WTC11 (cell line): ENCODE measurements at regions not wholly inside any gene's neighbourhood (a gene's known extent, or its start where the extent isn't known, plus 50 kb on each side); places are given as distances from the start of the nearest gene placed in this dataset.

Experiments
- ATAC-seq: fragments of 200-7000 bp; cut with Tn5 transposase; 2 replicates; pipeline ENCODE4 v1.10.0; 2021; ENCODE audit warnings: mild to moderate bottlenecking, moderate library complexity
- CTCF ChIA-PET: fragments of 300-600 bp; sonication (Branson Sonifier 250); formaldehyde crosslinking; loops from one replicate; lab custom pipeline; 2021; ENCODE audit warnings: antibody characterized with exemption; lab: Charles Lee
- POLR2A ChIA-PET: fragments of 350-600 bp; sonication (Branson Sonifier 250); formaldehyde crosslinking; loops from one replicate; lab custom pipeline; 2021; ENCODE audit warnings: antibody characterized with exemption; lab: Charles Lee
- DNase-seq: peaks from one replicate; pipeline ENCODE4 v3.0.0; 2021; ENCODE audit warnings: low spot score
- H3K27ac Mint-ChIP-seq: 2 replicates; pipeline ENCODE4 v1.8.0; 2021; ENCODE audit warnings: mixed read lengths
- H3K27me3 Mint-ChIP-seq: 2 replicates; pipeline ENCODE4 v1.8.0; 2021; ENCODE audit warnings: low read depth, mild to moderate bottlenecking, moderate library complexity, mixed read lengths
- H3K36me3 Mint-ChIP-seq: 2 replicates; pipeline ENCODE4 v1.8.0; 2021; ENCODE audit warnings: mixed read lengths
- H3K4me1 Mint-ChIP-seq: 2 replicates; pipeline ENCODE4 v1.8.0; 2022; ENCODE audit warnings: mixed read lengths
- H3K4me3 Mint-ChIP-seq: 2 replicates; pipeline ENCODE4 v1.8.0; 2021; ENCODE audit warnings: mild to moderate bottlenecking, moderate library complexity, mixed read lengths
- H3K9me3 Mint-ChIP-seq: 2 replicates; pipeline ENCODE4 v1.8.0; 2021; ENCODE audit warnings: mixed read lengths
- ATF2 ChIP-seq: sonication (generic); formaldehyde crosslinking; IDR thresholded peaks from 2 replicates; pipeline ENCODE4 v1.8.1; 2022; ENCODE audit warnings: low read depth, missing genetic modification reagents, borderline replicate concordance
- ATF6 ChIP-seq: sonication (generic); formaldehyde crosslinking; IDR thresholded peaks from 2 replicates; pipeline ENCODE4 v1.8.1; 2023; ENCODE audit warnings: mild to moderate bottlenecking, missing genetic modification reagents
- FOXK1 ChIP-seq: sonication (generic); formaldehyde crosslinking; IDR thresholded peaks from 2 replicates; pipeline ENCODE4 v1.8.0; 2022; ENCODE audit warnings: mild to moderate bottlenecking, moderate library complexity, missing genetic modification reagents
- GABPB1 ChIP-seq: sonication (generic); formaldehyde crosslinking; IDR thresholded peaks from 2 replicates; pipeline ENCODE4 v1.8.1; 2023; ENCODE audit warnings: mild to moderate bottlenecking, missing genetic modification reagents
- GRHL2 ChIP-seq: fragments of 250-450 bp; sonication (Bioruptor Pico); IDR thresholded peaks from 2 replicates; pipeline ENCODE4 v1.8.0; 2022; ENCODE audit warnings: mild to moderate bottlenecking, moderate library complexity; ENCODE audit not compliant: insufficient replicate concordance, severe bottlenecking
- MYBL2 ChIP-seq: sonication (generic); formaldehyde crosslinking; IDR thresholded peaks from 2 replicates; pipeline ENCODE4 v1.8.1; 2023; ENCODE audit warnings: mild to moderate bottlenecking, moderate library complexity, missing genetic modification reagents
- NFYB ChIP-seq: sonication (generic); formaldehyde crosslinking; conservative IDR thresholded peaks from 2 replicates; pipeline ENCODE4 v1.8.0; 2022; ENCODE audit warnings: low read depth, missing genetic modification reagents
- NR2C2 ChIP-seq: sonication (generic); formaldehyde crosslinking; IDR thresholded peaks from 2 replicates; pipeline ENCODE4 v1.8.0; 2022; ENCODE audit warnings: mild to moderate bottlenecking, missing genetic modification reagents
- OVOL2 ChIP-seq: fragments of 250-450 bp; sonication (Bioruptor Pico); IDR thresholded peaks from 2 replicates; pipeline ENCODE4 v1.9.0; 2021; ENCODE audit warnings: mild to moderate bottlenecking, borderline replicate concordance
- PRDM15 ChIP-seq: sonication (generic); formaldehyde crosslinking; IDR thresholded peaks from 2 replicates; pipeline ENCODE4 v1.8.0; 2022; ENCODE audit warnings: missing genetic modification reagents
- RORB ChIP-seq: fragments of 250-450 bp; sonication (Bioruptor Pico); IDR thresholded peaks from 2 replicates; pipeline ENCODE4 v1.9.0; 2021; ENCODE audit warnings: mild to moderate bottlenecking
- SMAD3 ChIP-seq: sonication (generic); formaldehyde crosslinking; IDR thresholded peaks from 2 replicates; pipeline ENCODE4 v1.8.0; 2022; ENCODE audit warnings: missing genetic modification reagents, mild to moderate bottlenecking, borderline replicate concordance
- SP1 ChIP-seq: sonication (generic); formaldehyde crosslinking; conservative IDR thresholded peaks from 2 replicates; pipeline ENCODE4 v1.8.1; 2022; ENCODE audit warnings: missing genetic modification reagents
- ZMAT4 ChIP-seq: fragments of 250-450 bp; sonication (Bioruptor Pico); IDR thresholded peaks from 2 replicates; pipeline ENCODE4 v1.9.0; 2021; ENCODE audit warnings: mild to moderate bottlenecking
- ZNF121 ChIP-seq: sonication (generic); formaldehyde crosslinking; IDR thresholded peaks from 2 replicates; pipeline ENCODE4 v1.8.0; 2023; ENCODE audit warnings: missing genetic modification reagents
- ZNF232 ChIP-seq: sonication (generic); formaldehyde crosslinking; IDR thresholded peaks from 2 replicates; pipeline ENCODE4 v1.8.0; 2022; ENCODE audit warnings: mild to moderate bottlenecking, missing genetic modification reagents
- ZNF281 ChIP-seq: sonication (generic); formaldehyde crosslinking; IDR thresholded peaks from 2 replicates; pipeline ENCODE4 v1.8.0; 2023; ENCODE audit warnings: mild to moderate bottlenecking, missing genetic modification reagents
- TF ChIP-seq, protein P1 (sequence below): fragments of 250-450 bp; sonication (Bioruptor Pico); IDR thresholded peaks from 2 replicates; pipeline ENCODE4 v1.9.0; 2021; ENCODE audit warnings: moderate library complexity, mild to moderate bottlenecking, inconsistent platforms, borderline replicate concordance
- TF ChIP-seq, protein P2 (sequence below): fragments of 250-450 bp; sonication (Bioruptor Pico); conservative IDR thresholded peaks from 2 replicates; pipeline ENCODE4 v1.9.0; 2021; ENCODE audit warnings: mild to moderate bottlenecking

DNA sequence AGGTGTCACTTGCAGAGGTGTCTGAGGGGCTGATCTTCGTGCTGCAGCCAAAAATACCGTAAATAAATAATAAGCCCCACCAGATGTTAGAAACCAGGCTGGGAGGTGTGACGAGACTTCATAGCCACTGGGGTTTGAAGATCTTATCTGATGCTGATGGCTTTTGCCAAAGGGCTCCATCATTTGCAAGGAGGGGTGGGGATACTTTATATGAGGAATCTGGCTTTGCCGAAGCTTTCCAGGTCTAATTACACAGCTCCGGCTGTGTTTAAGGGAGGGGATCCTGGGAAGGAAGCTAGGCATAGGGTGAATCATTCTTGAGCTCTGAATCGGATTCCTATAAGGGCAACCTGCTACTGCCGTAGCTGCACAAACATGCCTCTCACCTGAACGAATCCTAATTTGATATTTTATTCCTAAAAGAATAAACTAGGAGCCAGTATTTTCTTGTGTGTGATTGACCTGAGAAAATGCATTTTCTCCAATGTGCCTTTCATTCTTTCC is 249.6 kb downstream of the SOD2 start (continued):
- no peak for TF ChIP-seq NR2C2

DNA sequence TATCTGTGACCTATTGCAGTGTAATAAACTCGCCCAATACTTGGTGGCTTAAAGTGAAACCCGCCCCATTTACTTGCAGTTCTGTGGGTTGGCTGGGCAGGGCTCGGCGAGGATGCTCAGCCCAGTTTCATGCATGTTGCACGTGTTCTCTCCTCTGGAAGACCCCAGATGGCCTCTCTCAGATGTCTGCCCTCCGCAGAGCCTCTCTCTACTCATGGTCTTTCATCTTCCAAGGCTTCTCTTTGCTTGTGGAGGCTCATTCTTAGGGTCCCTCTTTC is 251.4 kb downstream of the SOD2 start:
- Mint-ChIP-seq H3K4me1 (peaks cover 7% of the 10 kb centered on the region; the same call in 1 of the 2 replicates), H3K27ac (no peak overlapping the region), H3K36me3 (no peaks in the 10 kb centered on the region), H3K27me3 (peaks cover 3% of the 10 kb centered on the region), H3K4me3 (no peak overlapping the region), H3K9me3 (no peaks in the 10 kb centered on the region)
- ATAC-seq (no peak), DNase-seq (no peak)
- ChIA-PET CTCF (no interaction called here), POLR2A (no interaction called here)
- TF ChIP-seq, protein P1, sequence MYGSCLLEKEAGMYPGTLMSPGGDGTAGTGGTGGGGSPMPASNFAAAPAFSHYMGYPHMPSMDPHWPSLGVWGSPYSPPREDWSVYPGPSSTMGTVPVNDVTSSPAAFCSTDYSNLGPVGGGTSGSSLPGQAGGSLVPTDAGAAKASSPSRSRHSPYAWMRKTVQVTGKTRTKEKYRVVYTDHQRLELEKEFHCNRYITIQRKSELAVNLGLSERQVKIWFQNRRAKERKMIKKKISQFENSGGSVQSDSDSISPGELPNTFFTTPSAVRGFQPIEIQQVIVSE = no peak
- TF ChIP-seq RORB (CRISPR knock-in tag) (no peak), SP1 (CRISPR knock-in tag) (no peak), ZNF232 (CRISPR knock-in tag) (no peak)
- TF ChIP-seq, protein P2, sequence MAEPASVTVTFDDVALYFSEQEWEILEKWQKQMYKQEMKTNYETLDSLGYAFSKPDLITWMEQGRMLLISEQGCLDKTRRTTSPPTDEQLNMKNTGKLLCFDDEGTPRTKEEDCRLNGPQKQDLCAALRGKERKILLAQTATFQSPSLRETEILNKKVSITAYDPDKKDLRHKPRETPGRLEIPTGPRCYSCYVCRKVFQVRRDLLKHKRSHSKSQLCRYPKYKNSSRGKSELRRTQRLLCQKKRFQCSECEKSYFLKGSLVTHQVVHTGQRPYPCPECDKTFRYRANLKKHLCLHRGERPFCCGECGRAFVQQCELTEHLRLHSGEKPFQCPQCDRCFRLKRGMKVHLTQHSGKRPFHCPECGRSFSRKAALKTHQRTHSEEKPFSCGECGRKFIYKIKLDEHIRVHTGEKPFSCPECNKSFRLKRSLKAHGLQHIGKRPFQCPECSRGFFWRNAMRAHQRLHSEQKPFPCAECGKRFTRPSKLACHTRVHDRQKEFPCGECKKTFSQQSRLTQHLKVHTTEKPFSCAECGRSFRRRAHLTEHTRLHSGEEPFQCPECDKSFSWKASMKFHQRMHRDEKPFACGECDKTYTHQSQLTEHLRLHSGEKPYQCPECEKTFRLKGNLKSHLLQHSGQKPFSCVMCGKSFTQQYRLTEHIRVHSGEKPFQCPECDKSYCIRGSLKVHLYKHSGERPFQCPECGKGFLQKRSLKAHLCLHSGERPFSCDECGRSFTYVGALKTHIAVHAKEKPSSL (CRISPR knock-in tag) = no peak

GRCh38 chr6:159440911-159441703 is 251.9 kb downstream of the SOD2 start:
- Mint-ChIP-seq H3K4me1 (peaks cover 7% of the 10 kb centered on the region; the same call in 1 of the 2 replicates), H3K36me3 (no peaks in the 10 kb centered on the region), H3K27ac (no peak overlapping the region), H3K9me3 (no peaks in the 10 kb centered on the region), H3K27me3 (peaks cover 3% of the 10 kb centered on the region), H3K4me3 (no peak overlapping the region)
- no peak for DNase-seq
- ChIA-PET POLR2A (no interaction called here), CTCF (no interaction called here)
- ATAC-seq = no peak
- no peak for TF ChIP-seq ATF6 (CRISPR knock-in tag)
- TF ChIP-seq GRHL2 (CRISPR knock-in tag) = no peak
- no peak for TF ChIP-seq ZNF281 (CRISPR knock-in tag)
- TF ChIP-seq OVOL2 = no peak
- TF ChIP-seq PRDM15 (CRISPR knock-in tag) = no peak
- TF ChIP-seq ATF2 (CRISPR knock-in tag) = no peak
- no peak for TF ChIP-seq NFYB (CRISPR knock-in tag)
- no peak for TF ChIP-seq ZMAT4 (CRISPR knock-in tag)
- TF ChIP-seq GABPB1 (CRISPR knock-in tag) = no peak
- TF ChIP-seq NR2C2 = no peak
- TF ChIP-seq MYBL2 (CRISPR knock-in tag) = no peak
- TF ChIP-seq FOXK1 (CRISPR knock-in tag) = no peak
- TF ChIP-seq SMAD3 = no peak
- TF ChIP-seq ZNF121 (CRISPR knock-in tag) = no peak
